ENCODE measurements at regions not wholly inside any gene's neighbourhood (a gene's known extent, or its start where the extent isn't known, plus 50 kb on each side); places are given as distances from the start of the nearest gene placed in this dataset.

- TF ChIP-seq, protein P1, sequence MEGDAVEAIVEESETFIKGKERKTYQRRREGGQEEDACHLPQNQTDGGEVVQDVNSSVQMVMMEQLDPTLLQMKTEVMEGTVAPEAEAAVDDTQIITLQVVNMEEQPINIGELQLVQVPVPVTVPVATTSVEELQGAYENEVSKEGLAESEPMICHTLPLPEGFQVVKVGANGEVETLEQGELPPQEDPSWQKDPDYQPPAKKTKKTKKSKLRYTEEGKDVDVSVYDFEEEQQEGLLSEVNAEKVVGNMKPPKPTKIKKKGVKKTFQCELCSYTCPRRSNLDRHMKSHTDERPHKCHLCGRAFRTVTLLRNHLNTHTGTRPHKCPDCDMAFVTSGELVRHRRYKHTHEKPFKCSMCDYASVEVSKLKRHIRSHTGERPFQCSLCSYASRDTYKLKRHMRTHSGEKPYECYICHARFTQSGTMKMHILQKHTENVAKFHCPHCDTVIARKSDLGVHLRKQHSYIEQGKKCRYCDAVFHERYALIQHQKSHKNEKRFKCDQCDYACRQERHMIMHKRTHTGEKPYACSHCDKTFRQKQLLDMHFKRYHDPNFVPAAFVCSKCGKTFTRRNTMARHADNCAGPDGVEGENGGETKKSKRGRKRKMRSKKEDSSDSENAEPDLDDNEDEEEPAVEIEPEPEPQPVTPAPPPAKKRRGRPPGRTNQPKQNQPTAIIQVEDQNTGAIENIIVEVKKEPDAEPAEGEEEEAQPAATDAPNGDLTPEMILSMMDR (conservative IDR thresholded peaks at IDR 0.05; ENCODE audit: control insufficient read depth, insufficient read depth, low read depth, low read length): no peak
- DNase-seq (ENCODE audit: low read depth): no peak
Measured at GRCh38 chr12:124658302-124658701, 90.9 kb upstream of the NCOR2 start.

GRCh38 chr12:124656947-124657434 lies 89.6 kb upstream of the NCOR2 start:
- DNase-seq (ENCODE audit: low read depth): no peak
- no peak overlapping the region for H3K4me3 ChIP-seq (ENCODE audit: control insufficient read depth, low read depth, low read length)
- TF ChIP-seq, protein P1 (conservative IDR thresholded peaks at IDR 0.05; ENCODE audit: control insufficient read depth, insufficient read depth, low read depth, low read length): no peak

More at GRCh38 chr12:124658302-124658701, 90.9 kb upstream of the NCOR2 start:
- no peak overlapping the region for H3K4me3 ChIP-seq (ENCODE audit: control insufficient read depth, low read depth, low read length)

DNA sequence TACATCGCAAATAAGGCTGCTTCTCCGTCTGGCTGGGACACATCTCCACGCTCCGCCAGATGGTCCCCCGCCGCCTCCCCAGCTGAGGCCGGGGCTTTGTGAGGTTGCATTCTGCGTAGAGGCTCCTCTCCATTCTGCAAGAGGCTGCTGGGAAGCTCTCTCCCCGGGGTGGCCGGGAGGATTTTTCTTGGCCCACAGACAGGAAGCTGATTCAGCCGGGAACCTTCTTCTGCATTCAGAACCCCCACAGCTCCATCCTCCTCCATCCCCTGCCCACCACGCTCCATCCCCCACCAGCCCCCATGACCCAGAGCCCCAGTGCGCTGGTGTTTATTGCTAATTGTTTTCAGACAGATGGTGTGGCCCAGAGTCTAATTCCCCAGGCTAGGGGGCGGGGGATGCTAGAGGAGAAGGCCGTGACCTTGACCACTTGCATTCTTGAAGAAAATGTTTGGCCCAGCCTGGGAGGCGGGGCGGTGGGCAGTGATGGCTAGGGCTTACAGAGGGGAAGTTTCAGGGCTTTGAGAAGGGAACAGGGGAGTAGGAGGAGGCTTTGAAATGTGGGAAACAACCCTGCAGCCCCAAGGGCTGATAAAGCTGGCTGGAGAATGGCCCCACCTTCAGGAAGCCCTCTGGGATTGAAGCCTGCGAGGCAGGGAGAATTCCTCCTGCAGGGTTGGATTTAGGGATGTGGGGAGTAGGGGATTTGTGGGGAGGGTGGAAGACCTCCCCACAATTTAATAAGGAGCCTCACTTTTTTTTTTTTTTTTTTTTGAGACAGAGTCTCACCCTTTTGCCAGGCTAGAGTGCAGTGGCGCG lies 88.5 kb upstream of the NCOR2 start:
- no peak overlapping the region for H3K4me3 ChIP-seq (ENCODE audit: control insufficient read depth, low read depth, low read length)
- TF ChIP-seq, protein P1 (conservative IDR thresholded peaks at IDR 0.05; ENCODE audit: control insufficient read depth, insufficient read depth, low read depth, low read length): peak; percentile 8
- DNase-seq (ENCODE audit: low read depth): peak; percentile 95

GRCh38 chr12:124655048-124655697 lies 87.8 kb upstream of the NCOR2 start:
- peak; percentile 68 for DNase-seq (ENCODE audit: low read depth)
- TF ChIP-seq, protein P1 (conservative IDR thresholded peaks at IDR 0.05; ENCODE audit: control insufficient read depth, insufficient read depth, low read depth, low read length): no peak
- H3K4me3 ChIP-seq (ENCODE audit: control insufficient read depth, low read depth, low read length): no peak overlapping the region

- TF ChIP-seq, protein P1 (conservative IDR thresholded peaks at IDR 0.05; ENCODE audit: control insufficient read depth, insufficient read depth, low read depth, low read length): no peak
- DNase-seq (ENCODE audit: low read depth): no peak
Measured at GRCh38 chr12:124654666-124655047, 87.2 kb upstream of the NCOR2 start.

DNA sequence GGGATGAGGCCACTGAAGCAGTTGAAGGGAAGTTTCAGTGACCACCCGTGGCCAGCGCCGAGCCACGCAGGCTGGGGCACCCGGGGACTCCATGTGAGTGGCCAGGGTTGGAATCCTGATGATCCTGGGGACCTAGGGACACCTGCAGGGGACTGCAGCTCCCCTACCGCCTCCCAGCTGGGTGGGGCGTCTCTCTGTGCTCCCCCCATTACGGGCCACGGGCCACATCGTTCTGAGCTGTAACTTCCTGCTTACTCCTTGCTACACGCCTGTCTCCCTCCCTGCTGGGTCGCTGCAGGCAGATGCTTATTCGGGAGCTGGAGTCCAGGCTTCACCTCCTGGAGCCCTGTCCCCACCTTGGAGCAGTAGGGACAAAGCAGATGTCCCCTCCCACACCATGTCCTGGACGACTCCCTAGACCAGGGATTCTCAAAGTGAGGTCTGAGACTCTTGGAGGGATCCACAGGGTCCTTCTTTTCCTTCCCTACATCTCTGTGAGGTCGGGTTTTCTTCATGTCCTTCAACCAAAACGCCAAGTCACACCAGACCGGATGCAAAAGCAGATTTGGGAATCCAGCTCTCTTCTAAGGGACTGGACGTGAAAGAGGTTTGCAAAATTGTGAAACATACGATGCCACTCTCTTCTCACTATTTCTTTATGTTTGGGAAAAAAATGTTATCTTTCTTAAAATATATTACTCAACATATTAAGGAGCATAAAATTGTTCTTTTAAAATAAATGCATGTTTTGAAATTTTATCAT lies 85.9 kb upstream of the NCOR2 start:
- DNase-seq (ENCODE audit: low read depth): no peak
- TF ChIP-seq, protein P1 (conservative IDR thresholded peaks at IDR 0.05; ENCODE audit: control insufficient read depth, insufficient read depth, low read depth, low read length): no peak
- H3K4me3 ChIP-seq (ENCODE audit: control insufficient read depth, low read depth, low read length): no peak overlapping the region

More at GRCh38 chr12:124654666-124655047, 87.2 kb upstream of the NCOR2 start:
- H3K4me3 ChIP-seq (ENCODE audit: control insufficient read depth, low read depth, low read length): no peak overlapping the region

All from fibroblast of mammary gland (primary cell).